Cardiac fibroblast (primary cell): ENCODE measurements at regions not wholly inside any gene's neighbourhood (a gene's known extent, or its start where the extent isn't known, plus 50 kb on each side); places are given as distances from the start of the nearest gene placed in this dataset.

Source experiments
- DNase-seq, 2 donors: peaks; one replicate each; pipeline versions ENCODE4 v3.0.0 to v3.0.0-alpha.2; 2010; ENCODE audit warnings: low read depth in 2 of 2
- H3K4me3 ChIP-seq, 2 donors: replicated peaks in 1 of 2; 1 replicate in 1 of 2; 2 replicates in 1 of 2; pipeline ENCODE4 v1.5.1; 2011; ENCODE audit warnings: low read depth in 2 of 2, low read length in 2 of 2, mild to moderate bottlenecking in 2 of 2, moderate library complexity in 1 of 2
- TF ChIP-seq, protein P1 (sequence below): IDR thresholded peaks from one replicate; pipeline ENCODE4 v1.5.1; 2011; ENCODE audit warnings: low read depth, mild to moderate bottlenecking, low read length, inconsistent platforms

DNA sequence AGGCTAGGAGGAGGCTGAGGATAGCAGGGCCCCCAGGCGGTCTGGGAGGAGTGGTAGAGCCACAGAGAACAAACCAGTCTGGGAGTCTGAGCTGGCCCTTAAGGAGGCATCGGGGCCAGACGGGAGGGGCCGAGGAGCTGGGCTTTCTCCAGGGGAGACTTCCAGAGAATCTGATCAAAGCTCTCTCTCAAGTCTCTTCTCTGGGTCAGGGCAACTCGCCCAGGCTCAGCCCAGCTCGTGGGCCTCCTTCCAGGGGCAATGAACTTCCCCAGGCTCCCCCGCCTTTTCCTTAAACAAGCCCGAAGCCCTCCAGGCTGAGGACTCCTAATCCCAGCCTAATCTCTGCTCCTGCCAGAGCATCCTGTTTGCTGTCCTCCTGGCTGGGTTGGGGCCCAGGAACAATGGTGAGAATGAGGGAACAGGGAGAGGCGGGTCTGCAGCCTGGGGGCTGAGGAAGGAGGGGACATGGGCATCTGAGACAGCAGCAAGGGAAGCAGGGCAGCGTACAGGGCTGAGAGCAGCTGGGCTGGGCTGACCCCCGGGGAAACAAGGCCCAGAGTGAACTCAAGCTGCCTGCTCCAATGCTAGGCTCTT, 173.6 kb downstream of the ANKRD60 start:
- peak in 1 of 2 donors; percentile 25 for DNase-seq
- TF ChIP-seq, protein P1, sequence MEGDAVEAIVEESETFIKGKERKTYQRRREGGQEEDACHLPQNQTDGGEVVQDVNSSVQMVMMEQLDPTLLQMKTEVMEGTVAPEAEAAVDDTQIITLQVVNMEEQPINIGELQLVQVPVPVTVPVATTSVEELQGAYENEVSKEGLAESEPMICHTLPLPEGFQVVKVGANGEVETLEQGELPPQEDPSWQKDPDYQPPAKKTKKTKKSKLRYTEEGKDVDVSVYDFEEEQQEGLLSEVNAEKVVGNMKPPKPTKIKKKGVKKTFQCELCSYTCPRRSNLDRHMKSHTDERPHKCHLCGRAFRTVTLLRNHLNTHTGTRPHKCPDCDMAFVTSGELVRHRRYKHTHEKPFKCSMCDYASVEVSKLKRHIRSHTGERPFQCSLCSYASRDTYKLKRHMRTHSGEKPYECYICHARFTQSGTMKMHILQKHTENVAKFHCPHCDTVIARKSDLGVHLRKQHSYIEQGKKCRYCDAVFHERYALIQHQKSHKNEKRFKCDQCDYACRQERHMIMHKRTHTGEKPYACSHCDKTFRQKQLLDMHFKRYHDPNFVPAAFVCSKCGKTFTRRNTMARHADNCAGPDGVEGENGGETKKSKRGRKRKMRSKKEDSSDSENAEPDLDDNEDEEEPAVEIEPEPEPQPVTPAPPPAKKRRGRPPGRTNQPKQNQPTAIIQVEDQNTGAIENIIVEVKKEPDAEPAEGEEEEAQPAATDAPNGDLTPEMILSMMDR, result no peak

DNA sequence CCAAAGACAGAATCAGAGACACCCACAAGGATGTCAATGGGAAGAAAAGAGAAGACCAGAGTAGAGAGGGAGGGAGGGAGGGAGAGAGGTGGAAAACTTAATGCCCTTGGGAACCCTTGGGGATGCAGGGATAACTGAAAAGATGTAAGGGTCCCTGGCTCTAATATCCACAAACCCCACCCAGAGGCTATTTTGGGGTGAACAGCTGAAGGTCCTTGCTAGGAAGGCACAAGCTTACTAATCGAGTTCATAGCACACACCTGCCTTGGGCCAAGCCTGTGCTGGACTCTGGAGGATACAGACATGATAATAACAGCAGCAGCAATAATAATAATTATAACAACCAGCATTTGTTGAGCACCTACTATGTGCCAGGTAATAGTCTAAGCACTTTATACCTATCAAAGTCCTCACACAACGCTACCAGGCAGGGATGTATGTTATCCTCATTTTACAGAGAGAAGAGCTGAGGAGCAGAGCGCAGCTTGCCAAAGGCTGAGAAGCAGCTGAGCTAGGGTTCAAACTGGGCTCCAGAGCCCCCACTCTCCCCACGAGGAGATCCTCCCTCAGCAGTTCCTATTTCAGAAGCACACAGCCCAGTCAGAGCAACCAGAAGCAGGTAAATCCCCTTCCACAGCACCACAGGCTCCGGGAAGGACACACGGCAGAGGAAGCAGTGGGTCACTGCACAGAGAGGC, 174.2 kb downstream of the ANKRD60 start:
- TF ChIP-seq, protein P1, result no peak
- H3K4me3 ChIP-seq, result no peak overlapping the region
- DNase-seq, result no peak

More for the DNA sequence above, 173.6 kb downstream of the ANKRD60 start:
- H3K4me3 ChIP-seq, result no peak overlapping the region

DNA sequence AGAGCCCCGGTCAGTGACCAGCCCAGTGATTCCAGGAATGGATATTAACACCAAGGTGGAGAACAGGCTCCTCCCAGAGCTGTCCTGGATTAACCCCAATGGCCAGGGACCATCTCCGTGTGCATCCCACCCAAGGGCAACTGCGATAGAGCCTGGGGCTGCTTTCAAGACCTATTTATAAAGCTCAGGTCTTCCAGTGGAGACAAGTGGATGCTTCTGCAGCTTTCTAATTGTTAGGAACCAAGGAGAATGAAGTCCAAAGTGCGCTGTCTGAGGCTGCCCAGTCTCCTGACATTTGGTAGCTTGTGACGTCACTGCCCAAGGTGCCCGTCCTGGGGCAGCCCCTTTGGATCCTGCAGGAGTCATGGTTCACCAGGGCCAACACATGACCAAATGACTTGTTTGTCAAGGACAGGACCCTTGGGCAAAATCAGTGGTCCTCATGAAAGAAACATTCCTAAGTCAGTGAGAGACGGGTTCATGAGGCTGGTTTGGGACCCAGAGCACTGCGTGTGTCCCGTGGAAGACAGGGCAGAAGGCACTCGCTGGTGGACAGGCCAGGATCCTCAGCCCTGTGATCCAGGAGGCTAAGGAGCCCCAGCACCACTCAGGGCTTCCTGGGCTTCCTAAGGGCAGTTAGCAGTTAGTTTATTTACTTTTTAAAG, 174.9 kb downstream of the ANKRD60 start:
- TF ChIP-seq, protein P1, result no peak
- no peak for DNase-seq
- H3K4me3 ChIP-seq, result no peak overlapping the region

DNA sequence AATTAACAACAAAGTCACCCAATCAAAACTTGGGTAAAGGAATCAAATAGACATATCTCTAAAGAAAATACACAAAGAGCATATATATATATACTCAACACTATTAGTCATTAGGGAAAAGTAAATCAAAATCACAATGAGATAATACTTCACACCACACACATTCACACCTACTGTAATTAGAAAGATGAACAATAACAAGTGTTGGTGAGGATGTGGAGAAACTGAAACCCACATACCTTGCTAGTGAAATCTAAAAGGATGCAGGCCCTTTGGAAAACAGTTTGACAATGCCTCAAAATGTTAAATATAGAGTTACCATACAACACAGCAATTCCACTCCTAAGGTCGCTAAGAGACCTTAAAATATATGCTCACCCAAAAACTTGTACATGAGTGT, 177.1 kb downstream of the ANKRD60 start:
- H3K4me3 ChIP-seq, result no peak overlapping the region
- TF ChIP-seq, protein P1, result no peak
- no peak for DNase-seq

DNA sequence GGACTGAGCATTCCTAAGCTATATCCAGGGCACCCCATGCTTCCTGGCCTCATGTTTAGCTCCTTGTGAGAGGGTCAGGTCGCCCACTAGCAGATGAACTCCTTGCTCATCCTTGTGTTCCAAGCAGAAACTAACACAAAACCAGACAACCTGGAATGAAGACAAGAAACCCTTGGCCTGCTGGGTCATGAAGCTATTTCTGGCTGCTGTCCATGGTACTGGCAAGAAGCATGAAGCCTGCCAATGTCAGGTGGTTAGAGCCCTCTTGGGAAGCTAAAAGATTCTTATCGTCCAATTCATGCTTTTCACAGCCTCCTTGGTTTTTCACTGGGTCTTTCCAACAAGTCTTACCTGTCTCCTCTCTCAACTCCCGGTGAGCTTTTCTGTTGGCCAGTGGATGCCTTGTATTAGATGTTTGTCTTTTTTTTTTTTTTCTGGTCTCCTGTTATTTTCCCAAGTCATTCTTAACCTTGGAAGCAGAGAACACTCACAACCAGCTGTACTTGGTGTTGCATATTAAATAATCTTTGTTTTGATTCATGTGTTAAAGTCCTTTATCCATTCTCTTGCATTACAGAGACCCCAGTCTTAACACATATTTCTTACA, 180.3 kb downstream of the ANKRD60 start:
- TF ChIP-seq, protein P1, result no peak
- DNase-seq, result peak; percentile 20 to 45
- H3K4me3 ChIP-seq, result no peak overlapping the region

DNA sequence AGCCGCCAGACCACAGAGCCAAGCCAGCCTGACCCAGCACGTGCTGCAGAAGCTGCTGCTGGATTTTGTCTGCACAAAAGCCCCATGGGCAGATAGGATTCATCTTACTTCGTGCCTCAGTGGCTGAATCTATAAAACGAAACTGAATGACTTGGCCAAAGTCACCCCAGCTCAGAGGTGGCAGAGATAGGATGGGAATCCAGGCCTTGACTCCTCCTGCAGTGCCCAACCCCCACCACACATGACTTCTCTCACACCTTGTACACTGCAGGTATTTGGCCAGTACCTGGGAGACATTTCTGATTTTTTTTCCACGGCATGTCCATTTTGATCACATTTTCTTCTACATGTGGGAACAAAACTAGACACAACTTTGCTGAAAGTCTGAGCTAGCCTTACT, 182.1 kb downstream of the ANKRD60 start:
- no peak overlapping the region for H3K4me3 ChIP-seq
- DNase-seq, result no peak
- TF ChIP-seq, protein P1, result no peak
